ENCODE measurements at regions not wholly inside any gene's neighbourhood (a gene's known extent, or its start where the extent isn't known, plus 50 kb on each side); places are given as distances from the start of the nearest gene placed in this dataset.

DNA sequence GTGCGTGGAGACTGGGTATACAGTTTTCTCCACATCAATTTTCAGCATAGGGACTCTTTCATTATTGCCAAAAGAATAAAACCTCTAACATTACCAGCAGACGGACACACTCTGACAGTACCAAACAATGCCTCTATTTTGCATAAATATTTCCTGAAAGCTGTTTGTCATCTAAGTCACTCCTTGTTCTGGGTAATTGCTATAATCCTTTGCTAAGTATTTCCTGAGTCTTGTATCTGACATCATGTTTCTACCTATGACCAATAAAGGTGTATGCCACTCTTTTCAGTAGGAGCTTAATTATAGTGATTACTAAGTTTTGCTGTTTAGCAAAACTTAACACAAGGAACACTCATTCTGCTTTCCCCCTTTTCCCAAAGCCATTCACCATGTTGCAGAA is 886.5 kb downstream of the SLITRK6 start:
- no peak for TF ChIP-seq CTCF (IDR thresholded peaks at IDR 0.05)
- no peak for TF ChIP-seq POLR2A (IDR thresholded peaks at IDR 0.05)
